ENCODE measurements at regions not wholly inside any gene's neighbourhood (a gene's known extent, or its start where the extent isn't known, plus 50 kb on each side); places are given as distances from the start of the nearest gene placed in this dataset.

DNA sequence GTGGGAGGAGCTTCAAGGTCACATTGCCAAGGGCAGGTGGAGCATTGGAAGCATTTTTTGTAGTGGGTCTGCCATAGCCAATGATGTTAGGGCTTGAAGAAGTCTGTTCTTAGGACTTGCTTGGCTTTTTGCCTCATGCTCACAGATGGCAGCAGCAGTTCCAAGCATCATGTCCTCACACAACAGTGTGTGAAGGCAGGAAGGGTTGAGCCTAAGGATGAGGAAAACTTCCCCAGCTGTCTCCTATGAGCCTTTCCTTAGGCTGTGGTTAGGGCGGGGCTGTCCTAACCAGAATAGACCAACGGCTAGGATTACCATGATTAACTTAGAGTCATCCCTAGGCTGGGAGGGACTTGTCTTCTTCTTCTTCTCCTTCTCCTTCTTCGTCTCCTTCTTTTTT lies 76.2 kb upstream of the KCNA1 start:
- TF ChIP-seq, protein P1, sequence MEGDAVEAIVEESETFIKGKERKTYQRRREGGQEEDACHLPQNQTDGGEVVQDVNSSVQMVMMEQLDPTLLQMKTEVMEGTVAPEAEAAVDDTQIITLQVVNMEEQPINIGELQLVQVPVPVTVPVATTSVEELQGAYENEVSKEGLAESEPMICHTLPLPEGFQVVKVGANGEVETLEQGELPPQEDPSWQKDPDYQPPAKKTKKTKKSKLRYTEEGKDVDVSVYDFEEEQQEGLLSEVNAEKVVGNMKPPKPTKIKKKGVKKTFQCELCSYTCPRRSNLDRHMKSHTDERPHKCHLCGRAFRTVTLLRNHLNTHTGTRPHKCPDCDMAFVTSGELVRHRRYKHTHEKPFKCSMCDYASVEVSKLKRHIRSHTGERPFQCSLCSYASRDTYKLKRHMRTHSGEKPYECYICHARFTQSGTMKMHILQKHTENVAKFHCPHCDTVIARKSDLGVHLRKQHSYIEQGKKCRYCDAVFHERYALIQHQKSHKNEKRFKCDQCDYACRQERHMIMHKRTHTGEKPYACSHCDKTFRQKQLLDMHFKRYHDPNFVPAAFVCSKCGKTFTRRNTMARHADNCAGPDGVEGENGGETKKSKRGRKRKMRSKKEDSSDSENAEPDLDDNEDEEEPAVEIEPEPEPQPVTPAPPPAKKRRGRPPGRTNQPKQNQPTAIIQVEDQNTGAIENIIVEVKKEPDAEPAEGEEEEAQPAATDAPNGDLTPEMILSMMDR (IDR thresholded peaks at IDR 0.05): no peak
- TF ChIP-seq POLR2A (IDR thresholded peaks at IDR 0.05): no peak
